Esophagus squamous epithelium (tissue), 5 donors: ENCODE measurements at regions not wholly inside any gene's neighbourhood (a gene's known extent, or its start where the extent isn't known, plus 50 kb on each side); places are given as distances from the start of the nearest gene placed in this dataset.

Experiments
- DNase-seq: peaks from one replicate; lab custom pipeline; 2025; lab: John Stamatoyannopoulos, UW
- H3K27ac ChIP-seq, 4 donors: fragments of 200-600 bp; sonication (generic); one replicate each; pipeline ENCODE4 v1.5.1; 2016 to 2019; ENCODE audit warnings: mild to moderate bottlenecking in 1 of 4
- H3K27me3 ChIP-seq, 4 donors: fragments of 200-600 bp; sonication (generic); 1 replicate in 3 of 4; 2 replicates in 1 of 4; pipeline versions ENCODE4 v1.5.1 to v1.6.0; 2017 to 2021; ENCODE audit warnings: antibody characterized with exemption in 1 of 4
- H3K36me3 ChIP-seq, 3 donors: fragments of 200-600 bp; sonication (generic); one replicate each; pipeline ENCODE4 v1.5.1; 2016 to 2019
- H3K4me1 ChIP-seq, 3 donors: fragments of 200-600 bp; sonication (generic); one replicate each; pipeline ENCODE4 v1.5.1; 2017 to 2019
- H3K4me3 ChIP-seq, 4 donors: fragments of 200-600 bp; sonication (generic); 1 replicate in 3 of 4; 2 replicates in 1 of 4; pipeline ENCODE4 v1.5.1; 2016 to 2019; ENCODE audit warnings: mild to moderate bottlenecking in 2 of 4, moderate library complexity in 1 of 4
- H3K9me3 ChIP-seq, 3 donors: fragments of 200-600 bp; sonication (generic); one replicate each; pipeline ENCODE4 v1.5.1; 2016 to 2019
- POLR2A ChIP-seq, 4 donors: fragments of 450-650 bp; IDR thresholded peaks; one replicate each; pipeline ENCODE4 v1.6.1; 2017; ENCODE audit warnings: antibody characterized with exemption in 4 of 4, mild to moderate bottlenecking in 4 of 4, moderate library complexity in 3 of 4
- WGBS, 2 donors: methylation state at CpG; one replicate each; pipeline ENCODE4 v1.1.5; 2018; 5-methylcytosine and 5-hydroxymethylcytosine counted together
- intact Hi-C: fragments of 100-400 bp; cut with DNase I; formaldehyde crosslinking; loops from one replicate; pipeline ENCODE4 v1.15.0; 2022
- TF ChIP-seq, protein P1 (sequence below), 6 experiments: fragments of 450-650 bp in 4 of 6; fragments of 200-600 bp in 2 of 6; sonication (generic) in 2 of 6; IDR thresholded peaks; one replicate each; pipeline ENCODE4 v1.5.1; 2016 to 2019; ENCODE audit warnings: antibody characterized with exemption in 6 of 6, mild to moderate bottlenecking in 4 of 6, moderate library complexity in 4 of 6
- donor health status: DM: yes; HTN: yes; CAD: no.

DNA sequence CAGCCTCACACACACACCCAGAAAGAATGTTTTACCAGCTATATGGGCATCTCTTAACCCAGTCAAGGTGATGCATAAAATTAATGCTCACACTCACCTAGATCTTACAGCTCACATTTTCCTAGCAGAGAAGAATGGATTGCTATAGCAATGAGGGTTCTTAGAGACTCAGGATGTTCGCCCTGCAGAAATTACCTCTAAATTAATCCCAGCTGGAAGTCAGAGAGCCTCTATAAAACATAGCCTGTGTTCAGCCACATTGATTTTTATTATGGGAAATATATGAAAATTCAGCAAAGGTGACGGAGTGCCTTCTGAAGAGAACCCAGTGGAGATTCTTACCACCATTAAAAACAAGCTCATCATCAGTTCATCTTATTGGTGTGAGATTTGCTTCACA is 528.3 kb upstream of the ZFP42 start:
- intact Hi-C loops, result no loop called here
- WGBS, 2 donors, result 86 to 91% methylated on average over 2 of the region's 2 CpGs
- DNase-seq, result no peak

DNA sequence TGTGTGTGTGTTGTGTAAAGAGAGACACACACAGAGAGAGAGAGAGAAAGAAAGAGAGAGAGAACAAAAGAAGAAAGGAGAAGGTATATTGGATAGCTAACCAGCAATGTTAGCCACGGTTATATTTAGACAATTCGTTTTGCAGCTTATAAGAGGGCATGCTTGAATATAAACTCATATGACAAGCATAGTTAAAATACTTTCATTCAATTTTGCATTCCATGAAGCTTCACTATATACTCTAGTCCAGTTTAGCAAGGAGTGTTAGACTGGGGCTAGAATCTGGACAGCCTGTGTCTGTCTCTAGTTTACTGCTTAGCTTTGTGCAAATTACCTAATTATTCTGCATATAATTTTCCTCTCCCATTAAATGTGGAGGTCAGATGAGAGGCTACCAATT is 525.9 kb upstream of the ZFP42 start:
- Histone ChIP-seq H3K27ac (no peak overlapping the region), H3K36me3 (no peaks in the 10 kb centered on the region), H3K4me3 (no peak overlapping the region), H3K27me3 (no peaks in the 10 kb centered on the region), H3K9me3 (no peaks in the 10 kb centered on the region), H3K4me1 (no peaks in the 10 kb centered on the region)
- intact Hi-C loops, result no loop called here
- DNase-seq, result no peak
- TF ChIP-seq POLR2A (IDR thresholded peaks at IDR 0.05), result no peak
- TF ChIP-seq, protein P1, sequence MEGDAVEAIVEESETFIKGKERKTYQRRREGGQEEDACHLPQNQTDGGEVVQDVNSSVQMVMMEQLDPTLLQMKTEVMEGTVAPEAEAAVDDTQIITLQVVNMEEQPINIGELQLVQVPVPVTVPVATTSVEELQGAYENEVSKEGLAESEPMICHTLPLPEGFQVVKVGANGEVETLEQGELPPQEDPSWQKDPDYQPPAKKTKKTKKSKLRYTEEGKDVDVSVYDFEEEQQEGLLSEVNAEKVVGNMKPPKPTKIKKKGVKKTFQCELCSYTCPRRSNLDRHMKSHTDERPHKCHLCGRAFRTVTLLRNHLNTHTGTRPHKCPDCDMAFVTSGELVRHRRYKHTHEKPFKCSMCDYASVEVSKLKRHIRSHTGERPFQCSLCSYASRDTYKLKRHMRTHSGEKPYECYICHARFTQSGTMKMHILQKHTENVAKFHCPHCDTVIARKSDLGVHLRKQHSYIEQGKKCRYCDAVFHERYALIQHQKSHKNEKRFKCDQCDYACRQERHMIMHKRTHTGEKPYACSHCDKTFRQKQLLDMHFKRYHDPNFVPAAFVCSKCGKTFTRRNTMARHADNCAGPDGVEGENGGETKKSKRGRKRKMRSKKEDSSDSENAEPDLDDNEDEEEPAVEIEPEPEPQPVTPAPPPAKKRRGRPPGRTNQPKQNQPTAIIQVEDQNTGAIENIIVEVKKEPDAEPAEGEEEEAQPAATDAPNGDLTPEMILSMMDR (IDR thresholded peaks at IDR 0.05), result no peak
- WGBS, 2 donors, result 51 to 66% methylated on average over 2 of the region's 2 CpGs

More for the DNA sequence above, 528.3 kb upstream of the ZFP42 start:
- H3K9me3 ChIP-seq, result no peaks in the 10 kb centered on the region
- H3K27me3 ChIP-seq, result no peaks in the 10 kb centered on the region
- no peaks in the 10 kb centered on the region for H3K36me3 ChIP-seq
- H3K4me3 ChIP-seq, result no peak overlapping the region
- no peaks in the 10 kb centered on the region for H3K4me1 ChIP-seq
- no peak for TF ChIP-seq POLR2A (IDR thresholded peaks at IDR 0.05)
- TF ChIP-seq, protein P1 (IDR thresholded peaks at IDR 0.05), result no peak
- H3K27ac ChIP-seq, result no peak overlapping the region

DNA sequence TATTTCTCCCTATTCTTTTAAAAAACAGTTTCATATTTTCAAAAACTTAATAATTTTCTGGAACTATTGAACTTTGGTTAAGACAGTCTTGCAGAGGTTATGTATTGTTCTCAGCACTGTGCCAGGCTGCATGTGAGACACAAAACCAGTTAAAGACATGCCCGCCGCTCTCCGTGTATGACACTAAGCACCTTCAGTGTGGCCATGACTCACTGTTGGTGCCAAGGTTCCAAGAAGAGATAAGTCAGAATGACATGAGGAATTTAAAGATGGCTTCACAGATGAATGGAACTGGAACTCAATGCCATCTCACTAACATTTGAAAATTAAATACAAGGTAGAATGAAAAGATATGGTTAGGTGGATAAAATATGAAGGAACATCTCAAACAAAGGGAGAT is 525.5 kb upstream of the ZFP42 start:
- no peaks in the 10 kb centered on the region for H3K4me1 ChIP-seq
- H3K27me3 ChIP-seq, result no peaks in the 10 kb centered on the region
- intact Hi-C loops, result no loop called here
- 66 to 87% methylated on average over 3 of the region's 3 CpGs for WGBS, 2 donors
- no peak overlapping the region for H3K4me3 ChIP-seq
- no peak for TF ChIP-seq POLR2A (IDR thresholded peaks at IDR 0.05)
- TF ChIP-seq, protein P1 (IDR thresholded peaks at IDR 0.05), result no peak
- no peak for DNase-seq
- no peak overlapping the region for H3K27ac ChIP-seq
- H3K36me3 ChIP-seq, result no peaks in the 10 kb centered on the region
- no peaks in the 10 kb centered on the region for H3K9me3 ChIP-seq

DNA sequence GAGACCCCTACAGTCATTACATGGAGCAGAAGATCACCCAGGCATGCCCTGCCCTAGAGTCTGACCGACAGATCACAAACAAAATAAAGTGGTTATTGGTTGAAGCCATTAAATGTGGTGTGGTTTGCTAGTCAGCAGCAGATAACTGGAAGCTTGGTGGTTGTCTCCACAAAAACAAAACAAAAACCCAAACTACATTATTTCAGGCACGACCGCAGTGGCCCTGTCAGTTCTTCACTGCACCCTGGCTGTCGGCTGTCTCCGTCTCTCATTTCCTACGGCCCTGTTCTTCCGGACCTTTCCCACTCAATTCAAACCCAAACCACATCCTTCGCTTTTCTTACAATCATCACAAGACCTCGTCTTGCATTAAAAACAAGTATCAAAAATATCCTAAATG is 521.3 kb upstream of the ZFP42 start:
- H3K27me3 ChIP-seq, result no peaks in the 10 kb centered on the region
- intact Hi-C loops, result no loop called here
- TF ChIP-seq, protein P1 (IDR thresholded peaks at IDR 0.05), result no peak
- TF ChIP-seq POLR2A (IDR thresholded peaks at IDR 0.05), result no peak
- no peaks in the 10 kb centered on the region for H3K9me3 ChIP-seq
- H3K4me3 ChIP-seq, result no peak overlapping the region
- DNase-seq, result no peak
- 83 to 85% methylated on average over 9 of the region's 9 CpGs for WGBS, 2 donors
- H3K36me3 ChIP-seq, result no peaks in the 10 kb centered on the region
- peaks cover 0 to 12% (median 0%) of the 10 kb centered on the region in 3 donors for H3K4me1 ChIP-seq
- no peak overlapping the region for H3K27ac ChIP-seq

DNA sequence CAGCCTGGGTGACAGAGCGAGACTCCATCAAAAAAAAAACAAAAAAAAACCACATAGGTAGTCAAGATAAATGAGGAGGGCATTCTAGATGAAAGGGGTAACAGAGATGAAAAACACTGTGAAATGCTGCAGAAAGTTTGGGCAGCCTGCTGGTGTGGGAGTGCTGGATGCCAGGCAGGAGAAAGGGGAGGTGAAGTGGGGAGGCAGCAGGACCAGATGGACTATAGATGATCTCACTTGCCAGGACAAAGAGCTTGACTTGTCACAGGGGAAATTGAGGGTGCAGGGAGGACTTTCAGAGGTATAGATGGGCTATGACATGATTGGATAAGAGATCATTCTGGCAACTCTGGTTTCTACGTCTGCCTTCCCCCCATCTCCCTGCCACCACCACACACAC is 519.7 kb upstream of the ZFP42 start:
- DNase-seq, result no peak
- WGBS, 2 donors, result 95 to 100% methylated on average over 2 of the region's 2 CpGs
- no peak for TF ChIP-seq POLR2A (IDR thresholded peaks at IDR 0.05)
- TF ChIP-seq, protein P1 (IDR thresholded peaks at IDR 0.05), result no peak
- H3K4me1 ChIP-seq, result peaks cover 0 to 29% (median 10%) of the 10 kb centered on the region in 3 donors
- H3K4me3 ChIP-seq, result no peak overlapping the region
- no peaks in the 10 kb centered on the region for H3K27me3 ChIP-seq
- intact Hi-C loops, result no loop called here
- no peak overlapping the region for H3K27ac ChIP-seq
- H3K9me3 ChIP-seq, result no peaks in the 10 kb centered on the region
- no peaks in the 10 kb centered on the region for H3K36me3 ChIP-seq
